Endothelial cell (in vitro differentiated cells): ENCODE measurements at regions not wholly inside any gene's neighbourhood (a gene's known extent, or its start where the extent isn't known, plus 50 kb on each side); places are given as distances from the start of the nearest gene placed in this dataset.

Source experiments
- DNase-seq: peaks from one replicate; pipeline ENCODE4 v3.0.0; 2021; ENCODE audit warnings: low spot score
- H3K27ac Mint-ChIP-seq: one replicate; pipeline ENCODE4 v1.8.0; 2021; ENCODE audit warnings: mixed read lengths, inconsistent platforms; ENCODE audit not compliant: unreplicated experiment
- H3K27me3 Mint-ChIP-seq: one replicate; pipeline ENCODE4 v1.8.0; 2021; ENCODE audit warnings: mild to moderate bottlenecking, moderate library complexity, mixed read lengths, inconsistent platforms; ENCODE audit not compliant: unreplicated experiment
- H3K36me3 Mint-ChIP-seq: one replicate; pipeline ENCODE4 v1.8.0; 2021; ENCODE audit warnings: mild to moderate bottlenecking, low read depth, mixed read lengths, inconsistent platforms; ENCODE audit not compliant: unreplicated experiment
- H3K4me1 Mint-ChIP-seq: one replicate; pipeline ENCODE4 v1.8.0; 2021; ENCODE audit warnings: mild to moderate bottlenecking, mixed read lengths, inconsistent platforms; ENCODE audit not compliant: unreplicated experiment
- H3K4me3 Mint-ChIP-seq: one replicate; pipeline ENCODE4 v1.8.0; 2021; ENCODE audit warnings: mild to moderate bottlenecking, mixed read lengths, inconsistent platforms; ENCODE audit not compliant: unreplicated experiment
- H3K9me3 Mint-ChIP-seq: one replicate; pipeline ENCODE4 v1.8.0; 2021; ENCODE audit warnings: mixed read lengths, inconsistent platforms; ENCODE audit not compliant: unreplicated experiment
- CTCF ChIP-seq: fragments of 200-600 bp; sonication (generic); IDR thresholded peaks from one replicate; pipeline ENCODE4 v1.5.0; 2021; ENCODE audit warnings: antibody characterized with exemption; ENCODE audit not compliant: unreplicated experiment

GRCh38 chr2:150759106-150759505, 271.6 kb upstream of the RND3 start:
- H3K27me3 Mint-ChIP-seq: peaks cover 1% of the 10 kb centered on the region
- DNase-seq: no peak
- no peaks in the 10 kb centered on the region for H3K9me3 Mint-ChIP-seq
- H3K4me1 Mint-ChIP-seq: no peaks in the 10 kb centered on the region
- H3K36me3 Mint-ChIP-seq: no peaks in the 10 kb centered on the region
- no peak overlapping the region for H3K27ac Mint-ChIP-seq
- H3K4me3 Mint-ChIP-seq: no peak overlapping the region
- TF ChIP-seq CTCF: no peak

GRCh38 chr2:150752229-150752628, 264.8 kb upstream of the RND3 start:
- H3K9me3 Mint-ChIP-seq: no peaks in the 10 kb centered on the region
- DNase-seq: no peak

GRCh38 chr2:150750720-150751119, 263.3 kb upstream of the RND3 start:
- no peaks in the 10 kb centered on the region for H3K9me3 Mint-ChIP-seq
- H3K4me1 Mint-ChIP-seq: no peaks in the 10 kb centered on the region
- no peak overlapping the region for H3K27ac Mint-ChIP-seq
- TF ChIP-seq CTCF: no peak
- H3K36me3 Mint-ChIP-seq: no peaks in the 10 kb centered on the region
- peaks cover 2% of the 10 kb centered on the region for H3K27me3 Mint-ChIP-seq
- no peak for DNase-seq
- no peak overlapping the region for H3K4me3 Mint-ChIP-seq

More at GRCh38 chr2:150752229-150752628, 264.8 kb upstream of the RND3 start:
- Mint-ChIP-seq H3K36me3 (no peaks in the 10 kb centered on the region), H3K4me3 (no peak overlapping the region), H3K27me3 (no peaks in the 10 kb centered on the region), H3K4me1 (no peaks in the 10 kb centered on the region), H3K27ac (no peak overlapping the region)
- TF ChIP-seq CTCF: no peak

- H3K9me3 Mint-ChIP-seq: no peaks in the 10 kb centered on the region
- no peaks in the 10 kb centered on the region for H3K36me3 Mint-ChIP-seq
- TF ChIP-seq CTCF: no peak
- H3K27me3 Mint-ChIP-seq: peaks cover 2% of the 10 kb centered on the region
- no peak overlapping the region for H3K27ac Mint-ChIP-seq
- no peak overlapping the region for H3K4me3 Mint-ChIP-seq
- H3K4me1 Mint-ChIP-seq: no peaks in the 10 kb centered on the region
- no peak for DNase-seq
These were observed 254.6 kb upstream of the RND3 start for GRCh38 chr2:150742094-150742493.

- H3K4me3 Mint-ChIP-seq: no peak overlapping the region
- no peak for DNase-seq
- H3K27ac Mint-ChIP-seq: no peak overlapping the region
- no peaks in the 10 kb centered on the region for H3K36me3 Mint-ChIP-seq
- TF ChIP-seq CTCF: no peak
- H3K27me3 Mint-ChIP-seq: no peaks in the 10 kb centered on the region
- no peaks in the 10 kb centered on the region for H3K9me3 Mint-ChIP-seq
- peaks cover 11% of the 10 kb centered on the region for H3K4me1 Mint-ChIP-seq
These were observed 248.5 kb upstream of the RND3 start for GRCh38 chr2:150735894-150736498.
